ENCODE measurements at regions not wholly inside any gene's neighbourhood (a gene's known extent, or its start where the extent isn't known, plus 50 kb on each side); places are given as distances from the start of the nearest gene placed in this dataset.

DNA sequence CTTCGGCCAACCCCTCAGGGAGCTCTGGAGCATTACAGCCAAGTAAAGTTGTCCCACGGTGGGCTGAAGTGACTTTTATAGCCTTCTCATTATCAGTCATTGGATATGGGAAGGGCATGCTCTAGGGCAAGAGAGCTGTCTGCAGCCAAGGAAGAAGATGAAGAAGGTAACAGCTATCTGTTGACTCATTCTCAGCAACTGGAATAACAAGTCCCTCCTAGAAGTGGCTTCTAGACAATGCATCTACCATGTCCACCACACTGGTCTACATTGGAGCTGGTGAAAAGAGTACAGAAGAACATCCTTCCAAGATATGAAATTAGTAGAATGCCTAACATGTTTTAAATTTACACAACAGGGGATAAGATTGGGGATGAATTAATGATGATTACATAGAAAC is 524.2 kb downstream of the ACTL7B start:
- CTCF ChIA-PET: no interaction called here
- no peaks in the 10 kb centered on the region for H3K36me3 Mint-ChIP-seq (ENCODE audit: insufficient read depth, unreplicated experiment)
- peaks cover 24% of the 10 kb centered on the region for H3K9me3 Mint-ChIP-seq (ENCODE audit: unreplicated experiment)

GRCh38 chr9:108325406-108325805 is 530.4 kb downstream of the ACTL7B start:
- no TSS peak for BruUV-seq (replicated peaks)
- Mint-ChIP-seq H3K4me1 (ENCODE audit: insufficient read depth, unreplicated experiment) (peaks cover 15% of the 10 kb centered on the region), H3K4me3 (ENCODE audit: unreplicated experiment) (no peak overlapping the region), H3K36me3 (ENCODE audit: insufficient read depth, unreplicated experiment) (no peaks in the 10 kb centered on the region), H3K27ac (ENCODE audit: low read depth, unreplicated experiment) (no peak overlapping the region), H3K9me3 (ENCODE audit: unreplicated experiment) (peaks cover 42% of the 10 kb centered on the region), H3K27me3 (ENCODE audit: insufficient read depth, unreplicated experiment) (no peaks in the 10 kb centered on the region)
- CTCF ChIA-PET: no interaction called here
- intact Hi-C loops (cut with micrococcal nuclease): no loop called here
- no peak for TF ChIP-seq CTCF (IDR thresholded peaks at IDR 0.05; ENCODE audit: unreplicated experiment)
- POLR2A ChIA-PET: no interaction called here
- DNase-seq (ENCODE audit: unreplicated experiment): no peak

More for the DNA sequence above, 524.2 kb downstream of the ACTL7B start:
- POLR2A ChIA-PET: interaction anchor here (1.7 kb wide), 1 partner anchor 8 kb away, joined by 5 read pairs; no protein-coding TSS in a partner anchor
- DNase-seq (ENCODE audit: unreplicated experiment): no peak
- Mint-ChIP-seq H3K4me3 (ENCODE audit: unreplicated experiment) (no peak overlapping the region), H3K27me3 (ENCODE audit: insufficient read depth, unreplicated experiment) (no peaks in the 10 kb centered on the region), H3K4me1 (ENCODE audit: insufficient read depth, unreplicated experiment) (no peaks in the 10 kb centered on the region), H3K27ac (ENCODE audit: low read depth, unreplicated experiment) (no peak overlapping the region)
- TF ChIP-seq CTCF (IDR thresholded peaks at IDR 0.05; ENCODE audit: unreplicated experiment): no peak
- no TSS peak for BruUV-seq (replicated peaks)
- intact Hi-C loops (cut with micrococcal nuclease): no loop called here

- BruUV-seq (replicated peaks): no TSS peak
- H3K9me3 Mint-ChIP-seq (ENCODE audit: unreplicated experiment): peaks cover 36% of the 10 kb centered on the region
- H3K36me3 Mint-ChIP-seq (ENCODE audit: insufficient read depth, unreplicated experiment): no peaks in the 10 kb centered on the region
- TF ChIP-seq CTCF (IDR thresholded peaks at IDR 0.05; ENCODE audit: unreplicated experiment): no peak
- ChIA-PET CTCF (interaction anchor here (0.6 to 1.3 kb wide), 3 partner anchors 10 to 982 kb away, joined by 3 read pairs; no protein-coding TSS in a partner anchor), POLR2A (interaction anchor here (0.6 to 2.2 kb wide), 4 partner anchors 9 to 818 kb away, joined by 3 to 8 read pairs (median 4); no protein-coding TSS in a partner anchor)
- intact Hi-C loops (cut with micrococcal nuclease): no loop called here
- H3K4me1 Mint-ChIP-seq (ENCODE audit: insufficient read depth, unreplicated experiment): peaks cover 15% of the 10 kb centered on the region
- H3K27me3 Mint-ChIP-seq (ENCODE audit: insufficient read depth, unreplicated experiment): no peaks in the 10 kb centered on the region
- peak overlapping the region; percentile 37 for H3K27ac Mint-ChIP-seq (ENCODE audit: low read depth, unreplicated experiment)
- DNase-seq (ENCODE audit: unreplicated experiment): no peak
- no peak overlapping the region for H3K4me3 Mint-ChIP-seq (ENCODE audit: unreplicated experiment)
Measured at GRCh38 chr9:108323615-108324014, 532.2 kb downstream of the ACTL7B start.

GRCh38 chr9:108322326-108323098 is 533.3 kb downstream of the ACTL7B start:
- Mint-ChIP-seq H3K9me3 (ENCODE audit: unreplicated experiment) (peaks cover 25% of the 10 kb centered on the region), H3K27me3 (ENCODE audit: insufficient read depth, unreplicated experiment) (no peaks in the 10 kb centered on the region), H3K4me3 (ENCODE audit: unreplicated experiment) (no peak overlapping the region), H3K27ac (ENCODE audit: low read depth, unreplicated experiment) (no peak overlapping the region), H3K36me3 (ENCODE audit: insufficient read depth, unreplicated experiment) (no peaks in the 10 kb centered on the region), H3K4me1 (ENCODE audit: insufficient read depth, unreplicated experiment) (peaks cover 15% of the 10 kb centered on the region)
- ChIA-PET CTCF (interaction anchor here (0.5 to 1.3 kb wide), 5 partner anchors 10 to 440 kb away, joined by 3 to 6 read pairs (median 3); no protein-coding TSS in a partner anchor), POLR2A (interaction anchor here (0.5 to 2.2 kb wide), 7 partner anchors 33 to 817 kb away, joined by 3 to 8 read pairs (median 3); no protein-coding TSS in a partner anchor)
- TF ChIP-seq CTCF (IDR thresholded peaks at IDR 0.05; ENCODE audit: unreplicated experiment): no peak
- BruUV-seq (replicated peaks): no TSS peak
- peak; percentile 3 for DNase-seq (ENCODE audit: unreplicated experiment)
- intact Hi-C loops (cut with micrococcal nuclease): no loop called here
